Endothelial cell (in vitro differentiated cells): ENCODE measurements at regions not wholly inside any gene's neighbourhood (a gene's known extent, or its start where the extent isn't known, plus 50 kb on each side); places are given as distances from the start of the nearest gene placed in this dataset.

Experiments
- DNase-seq: peaks from one replicate; pipeline ENCODE4 v3.0.0; 2021; ENCODE audit warnings: low spot score
- H3K27ac Mint-ChIP-seq: one replicate; pipeline ENCODE4 v1.8.0; 2021; ENCODE audit warnings: mixed read lengths, inconsistent platforms; ENCODE audit not compliant: unreplicated experiment
- H3K27me3 Mint-ChIP-seq: one replicate; pipeline ENCODE4 v1.8.0; 2021; ENCODE audit warnings: mild to moderate bottlenecking, moderate library complexity, mixed read lengths, inconsistent platforms; ENCODE audit not compliant: unreplicated experiment
- H3K36me3 Mint-ChIP-seq: one replicate; pipeline ENCODE4 v1.8.0; 2021; ENCODE audit warnings: mild to moderate bottlenecking, low read depth, mixed read lengths, inconsistent platforms; ENCODE audit not compliant: unreplicated experiment
- H3K4me1 Mint-ChIP-seq: one replicate; pipeline ENCODE4 v1.8.0; 2021; ENCODE audit warnings: mild to moderate bottlenecking, mixed read lengths, inconsistent platforms; ENCODE audit not compliant: unreplicated experiment
- H3K4me3 Mint-ChIP-seq: one replicate; pipeline ENCODE4 v1.8.0; 2021; ENCODE audit warnings: mild to moderate bottlenecking, mixed read lengths, inconsistent platforms; ENCODE audit not compliant: unreplicated experiment
- H3K9me3 Mint-ChIP-seq: one replicate; pipeline ENCODE4 v1.8.0; 2021; ENCODE audit warnings: mixed read lengths, inconsistent platforms; ENCODE audit not compliant: unreplicated experiment
- CTCF ChIP-seq: fragments of 200-600 bp; sonication (generic); IDR thresholded peaks from one replicate; pipeline ENCODE4 v1.5.0; 2021; ENCODE audit warnings: antibody characterized with exemption; ENCODE audit not compliant: unreplicated experiment

- H3K27ac Mint-ChIP-seq = no peak overlapping the region
- H3K4me1 Mint-ChIP-seq = no peaks in the 10 kb centered on the region
- H3K9me3 Mint-ChIP-seq = no peaks in the 10 kb centered on the region
- DNase-seq = no peak
- H3K36me3 Mint-ChIP-seq = no peaks in the 10 kb centered on the region
- peaks cover 1% of the 10 kb centered on the region for H3K27me3 Mint-ChIP-seq
- TF ChIP-seq CTCF = no peak
- no peak overlapping the region for H3K4me3 Mint-ChIP-seq
These were observed 222.6 kb downstream of the PRDM9 start for GRCh38 chr5:23730023-23730422.

- Mint-ChIP-seq H3K4me1 (peaks cover 7% of the 10 kb centered on the region), H3K27ac (no peak overlapping the region), H3K27me3 (no peaks in the 10 kb centered on the region), H3K9me3 (no peaks in the 10 kb centered on the region), H3K36me3 (no peaks in the 10 kb centered on the region), H3K4me3 (no peak overlapping the region)
- no peak for DNase-seq
- no peak for TF ChIP-seq CTCF
These were observed 232.6 kb downstream of the PRDM9 start for GRCh38 chr5:23740029-23740428.

- Mint-ChIP-seq H3K36me3 (no peaks in the 10 kb centered on the region), H3K27ac (no peak overlapping the region), H3K4me3 (no peak overlapping the region), H3K27me3 (no peaks in the 10 kb centered on the region), H3K4me1 (peaks cover 7% of the 10 kb centered on the region), H3K9me3 (no peaks in the 10 kb centered on the region)
- TF ChIP-seq CTCF = no peak
- no peak for DNase-seq
These were observed 235.3 kb downstream of the PRDM9 start for GRCh38 chr5:23742701-23743100.

- Mint-ChIP-seq H3K27me3 (no peaks in the 10 kb centered on the region), H3K9me3 (no peaks in the 10 kb centered on the region), H3K36me3 (no peaks in the 10 kb centered on the region), H3K4me1 (no peaks in the 10 kb centered on the region), H3K27ac (no peak overlapping the region), H3K4me3 (no peak overlapping the region)
- no peak for DNase-seq
- no peak for TF ChIP-seq CTCF
These were observed 248.5 kb downstream of the PRDM9 start for GRCh38 chr5:23755906-23756305.

GRCh38 chr5:23756779-23757178, 249.4 kb downstream of the PRDM9 start:
- H3K9me3 Mint-ChIP-seq = no peaks in the 10 kb centered on the region
- H3K36me3 Mint-ChIP-seq = no peaks in the 10 kb centered on the region
- H3K27ac Mint-ChIP-seq = no peak overlapping the region
- TF ChIP-seq CTCF = no peak
- no peaks in the 10 kb centered on the region for H3K4me1 Mint-ChIP-seq
- no peak overlapping the region for H3K4me3 Mint-ChIP-seq
- H3K27me3 Mint-ChIP-seq = no peaks in the 10 kb centered on the region
- DNase-seq = no peak
